Gastrocnemius medialis (tissue), 4 donors: ENCODE measurements at regions not wholly inside any gene's neighbourhood (a gene's known extent, or its start where the extent isn't known, plus 50 kb on each side); places are given as distances from the start of the nearest gene placed in this dataset.

Experiments
- POLR2A ChIP-seq, 2 donors: fragments of 450-650 bp; IDR thresholded peaks; one replicate each; pipeline ENCODE4 v1.6.1; 2017; ENCODE audit warnings: antibody characterized with exemption in 2 of 2, mild to moderate bottlenecking in 2 of 2, moderate library complexity in 2 of 2
- TF ChIP-seq, protein P1 (sequence below), 5 experiments: fragments of 450-650 bp in 3 of 5; fragments of 200-600 bp in 2 of 5; sonication (generic) in 2 of 5; IDR thresholded peaks in 4 of 5; conservative IDR thresholded peaks in 1 of 5; 1 replicate in 4 of 5; 2 replicates in 1 of 5; pipeline ENCODE4 v1.5.1; 2016 to 2019; ENCODE audit warnings: antibody characterized with exemption in 5 of 5, mild to moderate bottlenecking in 3 of 5, moderate library complexity in 3 of 5

DNA sequence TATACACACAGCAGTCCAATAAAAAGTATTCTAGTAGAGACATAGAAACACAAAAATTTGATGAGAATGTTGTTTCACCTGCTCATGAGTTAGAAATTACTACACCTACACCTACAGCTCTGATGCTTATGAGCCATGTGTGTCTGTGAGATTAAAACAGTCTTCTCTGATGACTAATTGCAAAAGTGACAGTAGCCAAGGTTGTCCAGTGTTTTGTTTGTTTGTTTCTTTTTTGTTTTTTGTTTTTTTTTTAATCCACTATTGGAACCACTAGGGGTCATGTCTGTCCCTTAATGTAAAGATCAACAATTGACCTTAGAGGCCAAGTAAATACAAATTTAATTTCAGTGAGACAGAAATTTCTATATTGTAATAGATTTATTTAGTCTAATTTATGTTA, 423.1 kb downstream of the TEX13C start:
- TF ChIP-seq, protein P1, sequence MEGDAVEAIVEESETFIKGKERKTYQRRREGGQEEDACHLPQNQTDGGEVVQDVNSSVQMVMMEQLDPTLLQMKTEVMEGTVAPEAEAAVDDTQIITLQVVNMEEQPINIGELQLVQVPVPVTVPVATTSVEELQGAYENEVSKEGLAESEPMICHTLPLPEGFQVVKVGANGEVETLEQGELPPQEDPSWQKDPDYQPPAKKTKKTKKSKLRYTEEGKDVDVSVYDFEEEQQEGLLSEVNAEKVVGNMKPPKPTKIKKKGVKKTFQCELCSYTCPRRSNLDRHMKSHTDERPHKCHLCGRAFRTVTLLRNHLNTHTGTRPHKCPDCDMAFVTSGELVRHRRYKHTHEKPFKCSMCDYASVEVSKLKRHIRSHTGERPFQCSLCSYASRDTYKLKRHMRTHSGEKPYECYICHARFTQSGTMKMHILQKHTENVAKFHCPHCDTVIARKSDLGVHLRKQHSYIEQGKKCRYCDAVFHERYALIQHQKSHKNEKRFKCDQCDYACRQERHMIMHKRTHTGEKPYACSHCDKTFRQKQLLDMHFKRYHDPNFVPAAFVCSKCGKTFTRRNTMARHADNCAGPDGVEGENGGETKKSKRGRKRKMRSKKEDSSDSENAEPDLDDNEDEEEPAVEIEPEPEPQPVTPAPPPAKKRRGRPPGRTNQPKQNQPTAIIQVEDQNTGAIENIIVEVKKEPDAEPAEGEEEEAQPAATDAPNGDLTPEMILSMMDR (IDR thresholded peaks at IDR 0.05 in 4 of 5, conservative IDR thresholded peaks at IDR 0.05 in 1 of 5) = no peak
- TF ChIP-seq POLR2A (IDR thresholded peaks at IDR 0.05) = no peak
